Ovary (tissue), 3 donors: ENCODE measurements at regions not wholly inside any gene's neighbourhood (a gene's known extent, or its start where the extent isn't known, plus 50 kb on each side); places are given as distances from the start of the nearest gene placed in this dataset.

Experiments used
- EP300 ChIP-seq: sonication (generic); formaldehyde crosslinking; IDR thresholded peaks from one replicate; pipeline ENCODE4 v1.6.1; 2017; ENCODE audit warnings: antibody characterized with exemption
- POLR2A ChIP-seq: fragments of 450-650 bp; IDR thresholded peaks from one replicate; pipeline ENCODE4 v1.6.1; 2017; ENCODE audit warnings: antibody characterized with exemption, mild to moderate bottlenecking, moderate library complexity
- TF ChIP-seq, protein P1 (sequence below), 3 donors: fragments of 450-650 bp in 2 of 3; fragments of 200-600 bp in 1 of 3; IDR thresholded peaks; one replicate each; pipeline versions ENCODE4 v1.5.1 to v1.8.0; 2016 to 2022; ENCODE audit warnings: antibody characterized with exemption in 3 of 3, mild to moderate bottlenecking in 1 of 3
- donor health status: DM: no; HTN: no; CAD: no.

DNA sequence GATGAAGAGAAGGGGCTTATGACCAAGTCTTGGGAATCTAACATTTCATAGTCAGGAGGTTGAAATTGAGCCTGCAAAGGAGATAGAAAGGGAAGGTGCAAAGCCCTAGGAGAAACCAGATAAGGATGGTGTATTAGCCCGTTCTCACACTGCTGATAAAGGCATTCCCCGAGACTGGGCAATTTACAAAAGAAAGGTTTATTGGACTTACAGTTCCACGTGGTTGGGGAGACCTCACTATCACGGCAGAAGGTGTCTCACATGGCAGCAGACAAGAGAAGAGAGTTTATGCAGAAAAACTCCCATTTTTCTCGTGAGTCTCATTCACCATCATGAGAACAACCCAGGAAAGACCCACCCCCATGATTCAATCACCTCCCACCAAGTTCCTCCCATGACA is 129.5 kb upstream of the LNX1 start:
- TF ChIP-seq, protein P1, sequence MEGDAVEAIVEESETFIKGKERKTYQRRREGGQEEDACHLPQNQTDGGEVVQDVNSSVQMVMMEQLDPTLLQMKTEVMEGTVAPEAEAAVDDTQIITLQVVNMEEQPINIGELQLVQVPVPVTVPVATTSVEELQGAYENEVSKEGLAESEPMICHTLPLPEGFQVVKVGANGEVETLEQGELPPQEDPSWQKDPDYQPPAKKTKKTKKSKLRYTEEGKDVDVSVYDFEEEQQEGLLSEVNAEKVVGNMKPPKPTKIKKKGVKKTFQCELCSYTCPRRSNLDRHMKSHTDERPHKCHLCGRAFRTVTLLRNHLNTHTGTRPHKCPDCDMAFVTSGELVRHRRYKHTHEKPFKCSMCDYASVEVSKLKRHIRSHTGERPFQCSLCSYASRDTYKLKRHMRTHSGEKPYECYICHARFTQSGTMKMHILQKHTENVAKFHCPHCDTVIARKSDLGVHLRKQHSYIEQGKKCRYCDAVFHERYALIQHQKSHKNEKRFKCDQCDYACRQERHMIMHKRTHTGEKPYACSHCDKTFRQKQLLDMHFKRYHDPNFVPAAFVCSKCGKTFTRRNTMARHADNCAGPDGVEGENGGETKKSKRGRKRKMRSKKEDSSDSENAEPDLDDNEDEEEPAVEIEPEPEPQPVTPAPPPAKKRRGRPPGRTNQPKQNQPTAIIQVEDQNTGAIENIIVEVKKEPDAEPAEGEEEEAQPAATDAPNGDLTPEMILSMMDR (IDR thresholded peaks at IDR 0.05), result no peak
- TF ChIP-seq POLR2A, result no peak
- no peak for TF ChIP-seq EP300
